OCI-LY1 (cell line): ENCODE measurements at regions not wholly inside any gene's neighbourhood (a gene's known extent, or its start where the extent isn't known, plus 50 kb on each side); places are given as distances from the start of the nearest gene placed in this dataset.

ENCODE experiments used
- CTCF ChIP-seq: fragments of 200-600 bp; sonication (generic), shearing (Covaris generic); IDR thresholded peaks from 2 replicates; pipeline ENCODE4 v1.5.1; 2017; ENCODE audit warnings: mild to moderate bottlenecking, antibody characterized with exemption, low read length, moderate library complexity, mixed read lengths
- EZH2 ChIP-seq: fragments of 200-600 bp; sonication (generic), shearing (Covaris generic); IDR thresholded peaks from 2 replicates; pipeline ENCODE4 v1.8.0; 2017; ENCODE audit warnings: borderline replicate concordance, mixed run types, mild to moderate bottlenecking, antibody characterized with exemption, low read length, moderate library complexity, mixed read lengths

- TF ChIP-seq CTCF: no peak
- TF ChIP-seq EZH2: no peak
Observed at GRCh38 chr3:166810741-166811445, 569.2 kb downstream of the ZBBX start.
